HG02840 (cell line): ENCODE measurements at regions not wholly inside any gene's neighbourhood (a gene's known extent, or its start where the extent isn't known, plus 50 kb on each side); places are given as distances from the start of the nearest gene placed in this dataset.

ENCODE experiments used
- ATAC-seq: cut with Tn5 transposase; IDR thresholded peaks from one replicate; pipeline ENCODE4 v1.9.1; 2021; ENCODE audit warnings: mild to moderate bottlenecking, moderate library complexity, moderate number of reproducible peaks; ENCODE audit not compliant: unreplicated experiment, low FRiP score

DNA sequence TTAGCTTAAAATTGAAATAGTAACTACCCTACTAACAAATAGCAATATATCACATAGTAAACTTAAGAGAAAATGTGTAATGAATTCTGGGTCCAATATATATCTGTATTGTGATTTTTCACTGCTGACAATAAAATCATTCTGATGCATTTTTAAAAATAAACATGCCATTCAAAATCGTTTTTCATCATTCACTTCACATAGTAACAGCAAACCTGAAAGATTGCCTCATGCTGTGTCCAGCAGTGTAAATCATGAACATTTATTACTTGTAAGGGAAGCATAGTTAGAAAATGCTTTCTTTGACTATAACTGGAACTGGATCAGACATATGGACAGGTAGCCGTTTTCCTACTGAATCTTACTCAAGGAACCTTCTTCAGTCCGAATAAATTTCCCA, 446.1 kb downstream of the UTRN start:
- no peak for ATAC-seq

DNA sequence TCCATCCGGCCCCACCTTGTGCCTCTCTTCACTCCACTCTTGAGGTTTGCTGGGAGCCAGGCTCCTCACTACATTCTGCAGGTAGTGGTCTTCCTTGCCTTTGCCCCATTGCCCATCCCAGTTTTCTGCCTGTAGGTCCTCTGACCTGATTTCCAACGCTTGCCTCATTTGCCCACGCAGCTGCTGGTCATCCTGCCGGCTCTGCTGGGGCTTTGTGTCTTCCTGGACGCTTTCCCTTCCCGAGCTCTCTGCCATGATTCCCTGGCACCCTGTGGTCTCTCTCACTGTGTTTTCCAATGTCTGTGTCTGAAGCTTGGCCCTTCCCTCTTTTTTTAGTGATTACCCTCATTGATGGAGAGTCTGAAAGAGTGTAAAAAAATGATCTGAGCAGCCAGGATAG, 451.6 kb downstream of the UTRN start:
- no peak for ATAC-seq

DNA sequence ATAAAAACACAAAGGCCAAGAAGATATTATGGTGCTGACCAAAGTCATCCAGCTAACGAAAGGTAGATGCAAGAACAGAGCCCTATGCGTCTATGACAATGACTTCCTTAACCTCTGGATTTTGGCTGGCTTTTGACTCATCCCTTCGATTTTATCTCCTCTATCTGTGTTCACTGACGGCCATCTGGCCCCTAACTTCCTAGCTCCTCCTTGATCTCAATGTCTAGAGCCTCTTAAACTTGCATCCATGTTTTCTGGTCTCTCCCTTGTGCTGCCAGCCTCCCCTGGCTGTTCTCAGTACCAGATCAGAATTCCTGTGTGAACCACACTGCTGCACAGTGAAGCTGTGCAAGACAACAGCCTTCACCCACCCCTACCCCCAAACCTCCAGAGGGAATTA, 452.9 kb downstream of the UTRN start:
- no peak for ATAC-seq

DNA sequence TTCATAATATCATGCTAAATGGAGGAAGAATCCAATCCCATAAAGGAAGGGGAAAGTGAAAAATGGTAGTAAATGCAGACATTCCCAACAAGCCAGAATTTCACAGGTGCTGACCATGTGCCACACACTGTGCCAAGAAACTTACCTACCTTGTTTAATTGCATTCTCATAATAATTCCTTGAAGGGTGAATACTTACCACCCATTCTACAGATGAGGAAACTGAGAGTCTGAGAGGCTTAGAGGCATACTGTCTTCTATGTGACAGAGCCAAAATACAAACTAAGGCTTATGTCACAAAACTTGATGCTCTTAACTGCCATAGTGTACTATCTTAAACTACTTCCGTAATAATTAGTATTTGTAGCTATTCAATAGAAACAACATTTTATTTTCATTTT, 454.7 kb downstream of the UTRN start:
- no peak for ATAC-seq

DNA sequence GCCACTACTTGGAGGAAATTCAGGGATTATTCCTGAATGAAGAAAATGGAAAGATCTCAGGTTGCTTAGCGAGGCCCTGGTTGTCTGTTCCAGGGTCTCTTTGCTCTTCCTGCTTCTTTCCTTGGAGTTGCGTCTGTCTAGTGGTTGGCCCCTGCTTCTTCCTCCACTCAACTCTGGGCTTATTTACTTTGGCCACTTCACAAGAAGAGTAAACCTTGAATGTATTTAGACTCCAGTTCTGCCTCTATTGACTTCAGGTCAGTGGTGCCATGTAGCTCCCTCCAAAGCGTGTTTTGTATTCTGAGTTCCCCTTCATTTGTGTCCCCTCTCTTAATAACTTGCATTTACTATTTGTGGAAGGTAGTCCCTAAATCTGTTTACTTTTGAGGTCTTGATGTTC, 456.5 kb downstream of the UTRN start:
- no peak for ATAC-seq

DNA sequence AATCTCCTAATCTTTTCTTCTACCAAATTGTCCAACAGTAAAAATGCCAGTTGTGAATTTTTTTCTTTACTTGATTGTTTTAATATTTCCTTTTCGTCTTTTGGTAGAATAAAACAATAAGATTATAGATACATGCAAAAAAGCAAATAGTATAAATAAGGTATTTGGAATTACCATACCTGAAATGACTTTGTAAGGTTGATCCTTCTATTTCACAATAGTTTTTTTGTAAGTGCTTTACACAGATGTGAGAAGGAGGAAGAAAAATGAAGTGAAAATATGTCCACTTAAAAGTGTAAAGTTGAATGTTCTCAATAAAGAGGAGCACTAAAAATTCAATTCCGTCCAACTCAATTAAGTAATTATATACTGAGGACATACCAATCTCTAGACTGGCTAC, 457.6 kb downstream of the UTRN start:
- ATAC-seq, result no peak

DNA sequence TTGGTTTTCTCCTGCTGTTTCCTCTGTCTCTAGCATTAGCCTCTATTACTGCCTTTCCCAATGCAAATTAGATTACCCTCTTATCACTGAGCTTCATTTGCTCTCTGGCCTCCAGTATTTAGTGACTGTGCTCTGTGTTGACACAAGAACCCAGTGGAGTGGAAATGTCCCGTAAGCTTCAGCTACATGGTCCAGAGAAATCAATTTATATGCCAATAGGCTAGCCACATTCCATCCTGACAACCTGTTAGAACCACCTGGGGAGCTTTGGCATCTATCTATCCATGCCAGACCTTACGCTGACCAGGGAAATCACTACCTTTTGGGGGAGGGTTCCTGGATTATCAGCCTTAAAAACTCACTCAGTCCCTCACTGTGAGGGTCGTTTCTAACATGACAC, 459.6 kb downstream of the UTRN start:
- ATAC-seq, result no peak

DNA sequence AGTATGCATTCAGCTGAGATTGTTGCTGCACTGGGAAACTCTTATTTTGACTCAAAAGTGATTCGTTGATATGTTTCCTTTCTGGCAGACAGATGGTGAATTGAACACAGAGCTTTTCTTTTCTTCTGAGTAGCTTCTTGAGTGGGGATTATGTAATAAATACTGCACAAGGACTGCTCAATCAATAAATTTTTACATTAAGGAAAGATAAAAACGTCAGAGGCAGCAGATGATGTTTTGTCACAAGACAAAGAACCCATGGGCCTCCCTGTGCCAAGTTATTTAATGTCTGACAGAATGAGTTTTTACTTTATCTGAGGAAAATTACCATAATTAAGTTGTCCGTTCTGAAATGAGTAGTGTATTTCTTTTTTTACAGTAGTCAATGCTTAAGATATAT, 460.3 kb downstream of the UTRN start:
- ATAC-seq, result no peak

DNA sequence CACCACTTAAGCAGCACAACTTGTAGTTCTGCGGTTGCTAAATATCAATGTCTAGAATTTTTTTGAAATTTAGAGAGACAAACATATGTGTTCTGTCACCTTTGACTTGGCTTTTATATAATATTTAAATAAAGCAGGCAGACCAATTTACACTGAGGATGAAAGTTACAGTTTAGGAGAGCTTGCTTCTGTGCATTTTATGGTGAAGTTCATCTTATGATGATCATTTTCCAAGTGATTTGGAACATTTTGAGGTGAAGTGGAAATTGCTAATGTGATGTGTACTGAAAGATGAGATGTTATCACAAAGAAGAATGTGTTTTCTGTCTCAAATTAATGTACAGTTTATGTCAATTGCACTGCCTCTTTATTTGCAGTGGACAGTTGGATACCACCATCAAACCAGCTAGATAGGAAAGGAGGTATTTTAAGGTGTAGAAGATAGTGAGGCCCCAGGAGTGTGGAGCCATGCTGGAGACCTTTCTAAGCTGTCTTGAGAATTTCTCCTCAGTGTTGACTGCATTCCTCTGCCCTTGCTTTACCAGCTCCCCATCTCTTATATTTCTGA, 461.9 kb downstream of the UTRN start:
- no peak for ATAC-seq

DNA sequence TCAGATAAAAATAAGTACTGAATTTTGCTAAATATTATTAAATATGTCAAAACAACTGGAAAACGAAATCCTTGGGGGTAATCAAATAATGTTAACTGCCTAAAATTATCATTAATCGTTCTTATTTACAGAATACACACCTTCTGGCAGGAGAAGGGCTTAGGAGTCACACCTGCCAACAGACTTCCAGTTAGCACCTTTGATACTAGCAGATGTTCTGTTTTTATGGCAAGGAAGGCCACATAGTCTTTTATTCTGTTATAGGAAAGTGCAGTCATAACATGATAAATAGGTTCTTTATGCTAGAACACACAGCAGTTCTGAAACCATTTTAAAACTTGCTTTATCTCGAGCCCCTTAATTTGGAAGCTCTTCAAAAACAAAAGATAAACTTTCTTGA, 464.1 kb downstream of the UTRN start:
- ATAC-seq, result no peak

DNA sequence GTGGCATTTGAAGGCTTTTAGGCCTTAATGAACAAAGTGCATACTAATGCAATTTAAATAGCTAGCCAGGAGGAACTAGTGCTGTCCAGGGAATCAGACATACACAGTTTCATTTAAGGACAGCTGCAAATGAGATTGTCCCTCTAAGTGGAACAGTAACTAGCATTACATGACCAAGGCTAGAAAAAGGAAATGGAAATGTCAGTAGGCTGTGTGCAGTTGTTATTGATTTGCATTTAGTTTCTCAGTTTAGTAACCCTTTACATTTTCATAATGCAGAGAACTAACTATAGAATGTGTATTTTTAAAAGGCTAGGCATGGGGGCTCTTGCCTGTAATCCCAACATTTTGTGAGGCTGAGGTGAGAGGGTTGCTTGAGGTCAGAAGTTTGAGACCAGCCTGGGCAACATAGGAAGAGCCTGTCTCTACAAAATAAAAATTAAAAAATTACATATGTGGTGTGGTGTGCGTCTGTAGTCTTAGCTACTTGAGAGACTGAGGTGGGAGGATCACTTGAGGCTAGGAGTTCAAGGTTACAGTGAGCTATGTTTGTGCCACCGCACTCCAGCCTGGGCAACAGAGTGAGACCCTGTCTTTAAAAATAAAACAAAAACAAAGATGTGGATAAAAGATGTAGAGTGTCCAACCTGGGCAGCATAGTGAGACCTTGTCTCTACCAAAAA, 468.0 kb downstream of the UTRN start:
- ATAC-seq, result peak; percentile 80

DNA sequence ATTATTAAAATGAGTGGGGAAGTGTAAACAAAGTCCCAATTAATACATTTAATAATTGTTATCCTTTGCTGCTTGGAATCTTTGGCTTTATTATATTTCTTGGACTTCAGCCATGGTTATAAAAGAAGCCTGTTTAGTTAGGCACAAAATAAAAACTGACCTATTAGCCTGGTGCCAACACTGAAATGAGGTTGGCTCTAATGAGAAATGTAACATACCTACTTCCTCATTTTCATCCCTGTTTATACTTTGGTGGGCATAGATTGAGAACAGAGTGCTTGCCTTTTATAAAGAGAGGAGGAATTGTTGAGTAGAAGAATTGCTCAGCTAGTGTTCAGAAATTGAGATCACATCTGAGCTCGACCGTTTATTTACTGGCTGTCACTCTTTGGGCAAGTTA, 471.3 kb downstream of the UTRN start:
- no peak for ATAC-seq

DNA sequence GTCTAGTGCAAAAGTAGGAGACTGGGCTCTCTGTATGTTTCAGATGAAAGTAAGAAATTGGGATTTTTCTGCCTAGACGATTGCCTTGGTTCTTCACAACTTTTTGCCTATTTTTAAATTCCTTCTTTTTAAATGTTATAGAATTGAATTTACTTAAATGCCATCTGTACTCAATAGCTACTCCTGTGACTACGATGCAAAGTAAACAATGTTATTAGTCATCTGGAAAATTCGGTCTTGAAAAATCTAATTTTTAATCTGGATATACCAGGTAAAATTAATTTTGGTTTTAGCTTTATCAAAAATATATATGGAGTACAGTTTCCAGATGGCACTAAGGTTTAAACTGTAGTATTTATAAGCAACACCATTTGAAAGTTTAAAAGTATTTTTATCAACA, 472.2 kb downstream of the UTRN start:
- no peak for ATAC-seq

DNA sequence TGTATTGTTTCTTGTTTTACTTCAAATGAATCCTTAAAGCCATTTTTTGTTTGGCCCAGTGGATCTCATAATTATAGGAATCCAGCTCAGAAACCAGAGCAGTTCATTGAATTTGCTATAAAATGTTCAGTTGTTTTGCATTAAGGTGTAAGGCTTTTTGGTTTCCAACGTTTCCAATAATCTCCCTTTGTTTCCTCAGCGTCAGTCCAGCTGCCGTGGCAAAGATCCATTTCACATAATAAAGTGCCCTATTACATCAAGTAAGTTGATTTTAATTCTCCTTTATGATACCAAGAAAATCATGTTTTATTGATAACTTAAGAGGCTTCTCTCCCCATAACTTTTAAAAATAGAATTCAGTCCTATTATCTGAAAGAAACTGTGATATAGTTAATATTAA, 472.6 kb downstream of the UTRN start:
- no peak for ATAC-seq

DNA sequence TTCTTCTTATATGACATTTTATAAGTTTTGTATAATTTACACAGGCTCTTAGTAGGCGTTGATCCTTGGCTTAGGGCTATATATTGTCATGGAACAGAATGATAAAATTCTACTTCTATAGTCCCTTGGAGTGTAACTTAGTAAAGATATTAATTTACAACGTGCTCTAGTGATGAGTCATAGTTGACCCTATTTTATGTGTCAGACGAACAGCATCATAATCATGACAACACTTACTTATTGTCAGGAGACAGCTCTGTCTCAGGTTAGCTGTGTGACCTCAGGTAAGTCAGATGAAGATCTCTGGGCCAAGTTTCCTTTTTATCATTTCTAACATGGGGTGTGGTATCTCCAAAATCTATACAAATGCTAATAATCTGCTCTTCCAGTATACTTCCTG, 473.5 kb downstream of the UTRN start:
- ATAC-seq, result no peak

DNA sequence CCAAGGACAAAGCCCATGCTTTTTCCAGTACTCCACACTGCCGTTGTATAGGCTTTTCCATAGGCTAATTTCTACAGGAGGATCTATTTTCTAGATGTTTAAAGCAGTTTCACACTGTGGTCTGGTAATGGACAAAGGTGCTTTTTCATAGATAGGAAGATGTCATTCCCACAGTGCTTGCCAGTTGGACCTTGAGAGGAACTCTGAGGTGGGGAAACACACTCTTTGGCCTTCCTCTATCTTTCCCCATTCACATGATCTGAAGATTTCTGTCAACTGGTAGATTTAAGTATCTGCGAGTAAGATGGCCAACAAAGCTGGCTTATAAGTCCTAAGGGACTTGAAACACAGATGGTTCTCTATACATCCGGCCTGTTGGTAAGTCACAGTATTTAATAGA, 477.3 kb downstream of the UTRN start:
- no peak for ATAC-seq

DNA sequence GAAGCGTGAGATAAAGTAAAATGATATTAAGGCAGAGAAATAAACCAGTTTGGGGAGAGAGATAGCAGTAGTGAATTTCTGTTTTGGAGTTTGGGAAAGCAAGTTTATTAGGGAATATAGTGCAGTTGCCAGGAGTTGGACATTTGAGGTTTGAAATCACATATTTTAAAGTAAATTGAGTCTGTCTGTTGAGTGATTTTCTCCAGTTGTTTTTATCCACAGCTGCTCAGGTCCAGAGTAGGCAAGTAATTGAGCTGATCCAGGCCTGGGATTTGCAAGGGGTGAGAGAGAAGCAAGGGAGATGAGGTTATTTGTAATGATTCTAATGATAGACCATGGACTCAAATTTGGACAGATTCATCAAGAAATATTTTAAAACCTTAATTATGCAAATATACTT, 481.9 kb downstream of the UTRN start:
- no peak for ATAC-seq

DNA sequence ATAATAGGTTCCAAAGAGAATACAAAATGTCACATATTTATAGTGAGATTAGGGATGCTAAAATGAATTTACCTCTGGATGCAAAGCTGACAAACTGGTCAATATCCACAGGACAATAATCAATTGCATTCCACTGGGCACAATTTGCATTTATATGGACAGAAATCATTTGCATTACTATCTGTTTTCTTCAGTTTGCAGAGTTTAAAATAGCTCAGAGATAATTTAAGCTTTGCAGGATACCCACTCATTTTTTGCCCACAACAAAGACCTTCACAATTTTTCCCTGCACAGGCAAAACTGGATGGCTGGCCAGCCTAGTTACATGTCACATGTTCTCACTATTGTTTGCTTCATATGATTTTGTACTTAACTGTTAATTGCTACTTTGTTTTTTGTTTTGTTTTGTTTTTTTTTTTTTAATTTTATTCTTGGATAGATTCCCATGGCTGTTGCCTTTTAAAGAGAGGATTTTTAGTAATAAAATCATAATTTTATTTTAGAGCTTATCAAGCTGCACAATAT, 483.5 kb downstream of the UTRN start:
- no peak for ATAC-seq

DNA sequence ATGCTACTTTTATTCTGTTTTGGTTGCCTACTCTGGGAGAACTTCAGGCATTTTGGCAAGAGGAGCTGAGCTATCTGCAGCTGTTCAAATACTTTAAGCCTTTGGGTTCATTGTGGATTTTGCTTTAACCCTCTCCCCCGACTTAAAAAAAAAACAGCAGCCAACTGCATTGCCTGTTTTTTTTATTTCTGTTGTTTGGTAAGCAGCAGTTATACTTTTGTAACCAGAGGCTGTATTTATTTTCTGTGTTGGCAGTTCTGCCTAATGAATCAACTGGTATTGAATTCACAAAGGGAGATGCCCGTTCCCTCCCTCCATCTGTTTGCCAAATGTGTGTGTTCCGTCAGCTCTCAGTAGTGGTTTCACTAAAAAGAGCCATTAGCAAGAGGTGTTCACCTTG, 484.0 kb downstream of the UTRN start:
- ATAC-seq, result no peak

DNA sequence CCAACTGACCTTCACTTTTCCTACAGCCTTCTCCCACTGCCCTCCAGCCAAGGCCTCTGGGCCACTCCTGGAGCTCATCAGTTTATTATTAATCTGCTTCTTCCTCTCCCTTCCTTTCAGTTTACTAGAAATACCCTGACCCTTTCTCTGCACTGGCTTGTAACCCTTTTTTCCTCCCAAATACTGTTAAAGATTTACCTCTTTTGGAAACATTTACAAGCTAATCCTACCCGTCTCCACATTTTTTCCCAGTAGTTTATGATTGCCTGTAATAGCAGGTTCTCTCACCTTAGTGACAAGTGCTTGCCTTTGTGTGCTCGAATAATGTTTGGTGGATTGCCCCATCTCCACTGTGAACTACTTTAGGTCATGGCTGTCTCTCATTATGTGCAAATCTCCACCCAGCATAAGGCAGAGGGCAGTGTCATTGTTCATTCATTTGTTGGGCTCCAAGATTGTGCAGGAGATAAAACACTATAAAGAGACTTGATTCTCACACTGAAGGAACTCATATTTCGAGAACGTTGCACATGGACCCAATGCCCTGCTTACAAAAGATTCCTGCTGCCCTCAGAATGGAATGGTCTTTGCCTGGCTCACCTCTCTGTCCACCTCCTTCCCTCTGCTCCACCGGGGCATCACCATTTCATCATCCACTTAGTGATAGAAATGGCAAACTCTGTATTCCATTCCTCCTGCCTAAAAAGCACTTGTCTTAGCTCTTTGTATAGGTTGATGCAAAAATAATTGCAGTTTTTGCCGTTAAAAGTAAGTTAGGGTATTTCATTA, 491.1 kb downstream of the UTRN start:
- ATAC-seq, result no peak

DNA sequence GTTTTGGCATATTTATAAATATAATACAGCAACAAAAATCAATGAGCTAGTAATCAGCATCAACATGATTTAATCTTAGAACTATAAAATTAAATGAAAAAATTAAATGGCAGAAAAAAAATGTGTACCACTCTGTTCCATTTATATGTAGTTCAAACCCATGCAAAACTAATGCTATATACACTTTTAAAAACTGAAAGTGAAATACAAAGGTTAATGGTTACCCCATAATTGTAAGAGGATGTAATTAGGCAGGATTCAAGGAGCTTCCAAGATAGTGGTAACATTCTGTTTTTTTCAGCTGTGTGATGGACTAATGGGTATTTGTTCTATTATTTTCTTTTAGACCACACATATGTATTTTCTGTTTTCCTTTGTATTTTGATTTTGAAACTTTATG, 492.1 kb downstream of the UTRN start:
- ATAC-seq, result no peak

DNA sequence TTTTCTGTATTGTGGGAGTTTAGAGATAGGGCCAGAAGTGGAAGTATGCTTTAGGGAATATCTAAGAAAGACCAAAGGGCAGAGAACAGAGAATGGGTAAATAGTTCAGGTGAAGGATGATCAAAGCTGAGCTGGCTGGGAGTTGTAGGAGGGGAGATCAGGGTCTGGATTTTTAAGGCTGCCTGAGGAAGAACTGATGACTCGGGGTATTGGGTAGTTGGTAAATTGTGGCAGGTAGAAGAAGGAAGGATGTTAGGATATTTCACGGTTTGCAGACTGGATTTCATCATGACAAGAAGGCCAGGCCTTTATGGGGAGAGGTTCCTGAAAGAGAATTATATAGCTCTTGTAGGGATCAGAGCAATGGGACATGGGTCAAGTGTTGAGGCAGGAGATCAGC, 492.9 kb downstream of the UTRN start:
- ATAC-seq, result no peak
